GM19463 (cell line): ENCODE measurements at regions not wholly inside any gene's neighbourhood (a gene's known extent, or its start where the extent isn't known, plus 50 kb on each side); places are given as distances from the start of the nearest gene placed in this dataset.

Experiments used
- ATAC-seq: cut with Tn5 transposase; IDR thresholded peaks from one replicate; pipeline ENCODE4 v1.9.1; 2021; ENCODE audit warnings: mild to moderate bottlenecking, moderate library complexity; ENCODE audit not compliant: unreplicated experiment

- no peak for ATAC-seq
Observed at GRCh38 chr15:46764851-46765250, 952.5 kb upstream of the SEMA6D start.

- no peak for ATAC-seq
Observed at GRCh38 chr15:46766021-46766420, 951.3 kb upstream of the SEMA6D start.

- no peak for ATAC-seq
Observed at GRCh38 chr15:46768287-46768686, 949.0 kb upstream of the SEMA6D start.

GRCh38 chr15:46773016-46773415 lies 944.3 kb upstream of the SEMA6D start:
- ATAC-seq: no peak

GRCh38 chr15:46778876-46779275 lies 938.4 kb upstream of the SEMA6D start:
- no peak for ATAC-seq

- ATAC-seq: no peak
Observed at GRCh38 chr15:46786590-46787285, 930.6 kb upstream of the SEMA6D start.

GRCh38 chr15:46795685-46796084 lies 921.6 kb upstream of the SEMA6D start:
- ATAC-seq: no peak

GRCh38 chr15:46808834-46809233 lies 908.5 kb upstream of the SEMA6D start:
- ATAC-seq: no peak

- ATAC-seq: no peak
Observed at GRCh38 chr15:46815240-46815639, 902.1 kb upstream of the SEMA6D start.

GRCh38 chr15:46815765-46816164 lies 901.5 kb upstream of the SEMA6D start:
- no peak for ATAC-seq

GRCh38 chr15:46848704-46849103 lies 868.6 kb upstream of the SEMA6D start:
- no peak for ATAC-seq

GRCh38 chr15:46853600-46853999 lies 863.7 kb upstream of the SEMA6D start:
- ATAC-seq: no peak

GRCh38 chr15:46854564-46854963 lies 862.7 kb upstream of the SEMA6D start:
- ATAC-seq: no peak

GRCh38 chr15:46855388-46855787 lies 861.9 kb upstream of the SEMA6D start:
- ATAC-seq: no peak

- no peak for ATAC-seq
Observed at GRCh38 chr15:46856839-46857502, 860.3 kb upstream of the SEMA6D start.

GRCh38 chr15:46858150-46858549 lies 859.2 kb upstream of the SEMA6D start:
- no peak for ATAC-seq

- ATAC-seq: no peak
Observed at GRCh38 chr15:46861796-46862195, 855.5 kb upstream of the SEMA6D start.

- ATAC-seq: no peak
Observed at GRCh38 chr15:46865155-46865554, 852.1 kb upstream of the SEMA6D start.

GRCh38 chr15:46872286-46872980 lies 844.9 kb upstream of the SEMA6D start:
- ATAC-seq: no peak

GRCh38 chr15:46872981-46873330 lies 844.3 kb upstream of the SEMA6D start:
- ATAC-seq: no peak

- ATAC-seq: no peak
Observed at GRCh38 chr15:46879032-46879770, 838.1 kb upstream of the SEMA6D start.
